Eye (tissue), 1 donor: ENCODE measurements at regions not wholly inside any gene's neighbourhood (a gene's known extent, or its start where the extent isn't known, plus 50 kb on each side); places are given as distances from the start of the nearest gene placed in this dataset.
"Not testable (repeated sequence)": the region's sequence is repeated elsewhere in the genome, so short reads cannot be mapped to it uniquely, and the experiment has no call there.

Experiments used
- DNase-seq: peaks from one replicate; pipeline ENCODE4 v3.0.0-alpha.2; 2015

DNA sequence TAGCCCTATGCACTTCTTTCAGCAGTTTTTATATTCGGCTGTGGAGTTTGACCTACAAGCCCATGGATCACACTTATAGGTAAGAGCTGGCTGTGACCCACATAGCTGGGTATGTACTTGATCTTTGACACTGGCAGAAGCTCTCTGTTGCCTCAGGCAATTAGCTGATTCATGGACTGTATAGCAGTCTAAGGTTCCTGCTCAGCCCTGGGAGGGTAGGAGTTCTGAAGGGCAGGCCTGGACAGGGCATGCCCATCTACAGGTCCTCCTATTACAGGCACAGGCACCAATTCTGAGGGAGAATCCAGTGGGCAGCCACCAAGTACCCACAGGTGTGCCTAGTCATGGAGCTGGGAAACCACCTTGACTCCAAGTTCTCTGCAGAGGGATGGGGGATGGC is 301.8 kb upstream of the GALNT5 start:
- no peak for DNase-seq

- DNase-seq, result no peak
These were observed 301.3 kb upstream of the GALNT5 start for GRCh38 chr2:156956161-156956560.

- no peak for DNase-seq
These were observed 299.1 kb upstream of the GALNT5 start for GRCh38 chr2:156958374-156958773.

GRCh38 chr2:156959481-156959880 is 298.0 kb upstream of the GALNT5 start:
- DNase-seq, result no peak

DNA sequence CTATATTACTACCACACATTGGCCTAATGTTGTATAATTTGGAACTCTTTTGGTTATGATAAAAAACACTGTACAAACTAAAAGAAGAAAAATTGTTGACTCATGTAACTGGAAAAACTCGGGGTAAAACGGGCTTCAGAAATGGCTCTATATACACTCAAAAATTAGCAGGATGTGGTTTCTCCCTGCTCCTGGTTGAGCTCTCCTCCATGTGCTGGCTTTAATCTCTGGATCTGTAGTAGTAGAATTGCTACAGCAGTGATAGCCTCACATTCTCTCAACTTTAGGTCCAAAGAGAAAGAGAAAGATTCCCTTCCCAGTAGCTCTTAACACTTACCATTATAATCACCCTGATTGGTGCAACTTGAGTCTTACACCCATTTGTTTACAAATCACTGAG is 274.9 kb upstream of the GALNT5 start:
- DNase-seq, result no peak

- DNase-seq, result no peak
These were observed 271.0 kb upstream of the GALNT5 start for GRCh38 chr2:156986339-156986988.

DNA sequence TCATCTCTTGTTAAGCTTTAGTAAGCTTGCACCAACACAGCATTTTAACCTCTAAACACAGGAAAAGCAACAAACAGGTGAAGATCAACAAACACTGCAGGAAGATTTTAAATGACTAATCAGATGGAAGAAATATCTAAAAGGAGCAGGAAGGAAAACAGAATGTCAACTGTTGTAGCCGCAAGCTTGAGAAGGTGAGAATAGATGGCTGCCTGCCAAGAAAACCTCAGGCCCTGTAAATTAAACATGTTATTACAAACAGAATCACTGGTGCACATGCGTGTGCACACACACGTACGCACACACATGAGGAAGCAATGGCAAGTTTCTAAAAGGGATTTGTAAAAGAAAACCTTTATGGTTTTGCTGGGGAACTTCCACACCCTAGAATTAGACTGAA is 257.8 kb upstream of the GALNT5 start:
- DNase-seq, result peak; percentile 9

DNA sequence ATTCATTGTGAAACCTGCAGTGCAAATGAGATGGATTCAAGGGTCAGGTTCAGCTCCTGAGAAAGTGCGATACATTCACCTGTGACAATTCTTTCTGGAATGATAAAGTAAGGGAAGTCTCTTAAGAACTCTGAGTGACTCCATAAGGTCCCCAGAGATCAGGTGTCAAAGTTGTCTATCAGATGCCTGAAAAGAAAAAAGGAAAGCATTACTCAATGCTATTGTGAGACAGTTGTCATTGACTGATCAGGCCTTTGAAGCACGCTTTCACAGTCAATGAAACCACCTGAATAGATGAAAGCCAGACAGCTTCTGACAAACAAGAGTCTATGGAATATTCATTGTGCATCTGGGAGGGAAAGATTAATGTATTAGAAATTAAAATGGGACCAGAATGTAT is 252.7 kb upstream of the GALNT5 start:
- DNase-seq, result no peak

DNA sequence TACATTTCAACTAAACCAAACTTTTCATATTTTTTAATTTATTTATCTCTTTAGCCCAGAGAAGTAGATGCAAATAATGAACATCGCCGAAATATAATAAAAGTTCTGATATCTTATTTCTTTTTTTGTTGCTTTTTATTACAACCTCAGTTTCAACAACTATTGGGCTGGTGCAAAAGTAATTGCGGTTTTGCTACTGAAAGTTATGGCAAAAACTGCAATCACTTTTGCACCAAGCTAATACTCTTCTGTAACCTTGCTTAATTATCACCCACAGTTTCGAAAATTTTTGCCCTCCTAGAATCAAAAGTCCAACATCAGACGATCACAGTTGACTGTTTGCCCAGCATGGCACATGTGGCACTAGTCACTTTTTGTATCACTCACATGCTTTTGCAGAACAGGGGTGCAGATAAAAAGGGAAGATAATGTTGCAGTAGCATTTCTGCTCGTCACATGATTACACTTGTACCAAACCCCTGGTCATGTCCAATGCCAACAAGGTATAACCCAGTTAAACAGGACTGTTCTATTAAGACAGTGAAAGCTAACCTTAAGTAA is 242.4 kb upstream of the GALNT5 start:
- no peak for DNase-seq

DNA sequence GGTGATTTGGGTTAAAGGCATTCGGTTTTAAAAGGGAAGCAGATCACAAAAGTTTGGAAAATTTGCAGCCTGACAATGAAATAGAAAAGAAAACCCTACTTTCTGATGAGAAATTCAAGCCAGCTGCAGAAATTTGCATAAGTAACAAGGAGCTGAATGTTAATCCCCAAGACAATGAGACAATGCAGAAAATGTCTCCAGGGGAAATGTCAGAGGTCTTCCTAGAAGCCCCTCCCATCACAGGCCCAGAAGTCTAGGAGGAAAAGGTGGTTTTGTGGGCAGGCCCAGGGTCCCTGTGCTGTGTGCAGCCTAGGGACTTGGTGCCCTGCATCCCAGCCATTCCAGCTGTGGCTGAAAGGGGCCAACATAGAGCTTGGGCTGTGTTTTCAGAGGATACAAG is 234.2 kb upstream of the GALNT5 start:
- not testable (repeated sequence) for DNase-seq

DNA sequence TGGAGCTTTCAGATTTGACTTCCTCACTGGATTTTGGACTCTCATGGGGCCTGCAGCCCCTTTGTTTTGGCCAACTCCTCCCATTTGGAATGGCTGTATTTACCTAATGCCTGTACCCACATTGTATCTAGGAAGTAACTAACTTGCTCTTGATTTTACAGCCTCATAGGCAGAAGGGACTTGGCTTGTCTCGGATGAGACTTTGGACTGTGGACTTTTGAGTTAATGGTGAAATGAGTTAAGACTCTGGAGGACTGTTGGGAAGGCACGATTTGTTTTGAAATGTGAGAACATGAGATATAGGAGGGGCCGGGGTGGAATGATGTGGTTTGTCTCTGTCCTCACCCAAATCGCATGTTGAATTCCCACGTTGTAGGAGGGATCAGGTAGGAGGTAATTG is 233.4 kb upstream of the GALNT5 start:
- DNase-seq, result no peak

DNA sequence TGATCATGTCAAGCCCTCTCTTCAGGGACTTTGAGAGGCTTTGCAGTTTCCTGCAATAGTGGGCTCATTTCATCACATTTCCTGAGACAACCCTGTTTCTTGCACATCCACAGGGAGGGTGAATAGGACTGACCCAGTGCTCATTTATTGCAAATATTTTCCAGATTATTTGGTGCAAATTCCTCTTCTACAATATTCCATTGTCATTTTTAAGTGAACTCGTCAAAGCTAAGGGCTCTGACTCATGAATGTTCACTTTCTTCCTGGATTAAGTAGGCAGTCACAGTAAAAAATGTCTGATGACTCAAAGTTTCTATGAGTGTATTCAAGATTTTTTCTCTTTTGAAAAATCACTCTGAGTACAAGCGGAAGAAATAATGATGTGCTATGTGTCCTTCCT is 225.5 kb upstream of the GALNT5 start:
- peak; percentile 4 for DNase-seq

DNA sequence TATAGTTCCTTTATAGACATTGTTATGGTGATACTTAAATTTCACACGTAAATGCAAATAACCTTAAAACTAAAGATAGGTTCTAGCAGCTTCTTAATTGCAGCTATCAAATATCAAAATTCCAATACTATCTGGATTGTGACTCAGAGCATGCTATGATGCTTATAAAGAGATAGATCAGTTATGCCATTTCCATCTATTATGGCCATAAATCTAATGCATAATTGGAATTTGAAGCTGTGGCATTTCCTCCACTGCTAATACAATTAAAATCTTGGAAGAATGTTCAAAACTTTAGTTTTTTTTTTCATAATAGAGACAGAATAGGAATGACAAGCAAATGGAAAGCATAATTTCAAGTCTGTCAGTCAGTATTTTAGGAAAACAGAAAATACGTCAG is 220.8 kb upstream of the GALNT5 start:
- DNase-seq, result no peak

DNA sequence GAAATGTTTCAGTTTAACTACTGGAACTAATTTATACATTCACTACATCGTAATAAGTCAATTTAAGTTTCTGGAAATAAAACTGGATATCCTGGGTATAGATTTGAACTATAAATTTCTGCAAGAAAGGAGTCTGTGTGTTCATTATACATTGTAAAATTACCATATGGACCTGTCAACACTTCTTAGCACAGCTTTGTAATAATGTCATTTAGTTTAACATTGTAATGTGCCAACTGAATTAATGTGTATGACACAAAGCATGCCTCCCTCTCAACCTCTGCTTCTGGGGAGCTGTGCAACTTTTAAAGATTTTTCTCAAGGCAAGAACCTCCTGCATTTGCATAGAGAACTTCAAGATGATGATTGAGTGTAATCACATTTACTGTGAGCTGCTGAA is 213.7 kb upstream of the GALNT5 start:
- no peak for DNase-seq

DNA sequence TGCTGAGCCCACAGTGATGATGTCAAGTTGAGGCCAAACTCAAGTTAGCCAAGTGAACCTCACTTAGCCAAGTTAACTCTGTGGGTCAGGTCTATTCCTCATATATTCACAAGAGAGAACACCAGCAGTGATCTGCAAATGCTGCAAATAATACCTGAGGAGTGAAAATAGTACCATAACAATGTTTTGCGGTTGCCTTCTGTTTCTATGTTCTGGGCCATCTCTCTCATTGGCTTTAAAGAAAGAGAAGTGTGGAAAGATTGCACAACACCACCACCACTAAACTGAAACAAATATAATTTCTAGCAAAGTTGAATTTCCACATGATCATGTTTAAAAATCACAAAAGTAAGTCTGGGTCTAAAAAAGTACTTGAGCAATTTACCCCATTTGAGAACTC is 211.1 kb upstream of the GALNT5 start:
- DNase-seq, result no peak

DNA sequence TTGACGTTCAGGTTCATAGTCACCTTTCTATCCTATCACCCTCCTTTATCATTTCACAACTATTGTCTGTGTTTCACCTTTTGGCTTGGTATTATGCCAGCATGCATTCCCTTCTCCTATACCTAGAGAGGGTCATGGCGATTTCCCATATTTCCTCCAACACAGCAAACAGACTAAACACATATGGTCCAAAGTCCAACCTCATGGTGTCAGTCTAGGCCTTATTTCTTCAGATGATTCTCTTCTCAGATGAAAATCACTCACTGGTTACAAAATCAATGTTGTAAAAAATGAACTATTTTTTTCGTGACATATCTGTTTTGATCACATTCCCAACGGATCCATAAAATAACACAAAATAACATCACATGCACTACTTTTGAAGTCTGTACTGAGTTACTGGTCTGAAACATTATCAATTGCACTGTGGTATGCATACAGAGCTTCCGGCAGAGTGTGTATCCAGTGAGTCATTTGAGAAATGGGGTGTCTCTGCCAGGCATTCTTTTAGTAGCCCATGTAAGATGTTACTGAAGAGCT is 204.8 kb upstream of the GALNT5 start:
- no peak for DNase-seq

- DNase-seq, result no peak
These were observed 203.6 kb upstream of the GALNT5 start for GRCh38 chr2:157053876-157054275.

DNA sequence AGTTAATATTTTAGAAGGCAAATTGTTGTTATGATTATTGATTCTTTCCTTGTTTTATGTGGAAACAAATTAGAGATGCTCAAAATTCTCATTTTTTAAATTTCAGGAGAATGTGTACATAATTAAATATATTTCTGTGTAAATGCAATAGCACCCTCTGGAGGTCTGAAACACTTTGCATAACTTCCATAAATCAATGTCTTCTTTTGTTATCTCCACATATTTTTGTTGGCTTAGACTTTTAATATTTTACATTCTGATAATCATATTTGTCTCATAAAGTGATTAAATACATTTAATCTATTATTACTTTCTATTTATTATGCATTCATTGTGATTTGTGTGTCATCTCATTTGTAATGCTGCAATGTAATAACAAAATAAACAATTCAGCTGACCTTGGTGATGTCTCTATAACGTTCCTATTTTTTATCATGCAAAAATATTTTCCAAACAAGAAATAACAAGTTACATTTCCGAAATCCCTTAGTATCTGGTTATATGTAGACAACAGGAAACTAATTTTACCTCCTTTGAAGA is 201.8 kb upstream of the GALNT5 start:
- peak; percentile 52 for DNase-seq

DNA sequence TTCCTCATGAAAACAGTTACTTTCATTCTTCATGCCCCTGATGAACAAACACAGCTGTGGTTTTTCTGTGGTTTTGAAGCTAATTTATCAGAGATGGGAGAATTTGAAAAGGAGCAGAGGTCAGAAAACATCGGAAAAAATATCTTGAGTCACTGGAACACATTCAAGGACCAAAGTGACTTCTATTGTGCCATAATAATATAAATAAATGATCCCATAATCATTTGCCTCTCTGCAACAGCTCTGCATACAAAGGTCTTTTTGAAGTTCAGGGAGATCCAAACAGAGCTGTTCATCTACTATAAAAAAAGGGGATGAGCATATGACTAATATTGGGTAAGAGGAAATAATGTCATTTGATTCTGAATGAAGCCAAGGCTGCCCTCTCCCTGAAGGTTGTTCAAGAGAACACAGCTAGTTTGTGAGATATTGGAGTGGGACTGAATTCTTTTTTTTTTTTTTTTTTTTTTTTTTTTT is 201.3 kb upstream of the GALNT5 start:
- no peak for DNase-seq

DNA sequence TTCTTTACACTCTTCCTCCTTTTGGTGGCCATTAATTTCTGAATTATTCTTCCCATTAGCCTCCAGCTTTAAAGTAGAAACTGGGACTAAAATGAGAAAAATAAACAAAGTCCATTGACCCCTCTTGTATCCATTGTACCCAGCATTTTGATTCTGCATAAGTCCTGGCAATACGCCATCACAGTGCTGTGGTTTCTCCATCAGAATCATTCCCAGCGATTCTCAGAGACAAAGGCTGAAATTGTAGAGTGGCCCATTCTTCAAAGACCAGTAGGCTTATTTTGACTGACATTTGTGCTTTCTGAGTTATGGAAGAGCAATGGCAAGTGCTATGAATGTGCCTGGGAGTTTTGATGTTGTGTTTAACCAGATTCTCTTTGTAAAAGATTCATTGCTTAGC is 199.3 kb upstream of the GALNT5 start:
- no peak for DNase-seq

DNA sequence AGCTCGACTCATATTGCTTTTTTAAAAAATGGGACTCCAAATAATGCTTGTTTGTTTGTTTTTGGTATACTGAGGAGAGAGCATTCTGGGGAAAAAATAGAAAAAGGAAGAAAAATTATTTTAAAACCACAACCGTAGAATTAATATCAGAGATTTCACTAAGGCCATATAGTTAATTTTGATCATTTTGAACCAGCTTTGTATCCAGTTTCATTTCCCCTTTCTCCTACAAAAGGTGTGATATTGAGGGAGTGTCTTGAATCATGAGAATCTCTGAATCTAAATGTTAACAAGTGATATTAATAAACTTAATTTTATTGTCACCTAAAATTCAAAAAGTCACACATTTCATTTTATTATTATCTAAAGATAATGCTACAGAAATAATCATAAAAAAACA is 198.5 kb upstream of the GALNT5 start:
- DNase-seq, result no peak

DNA sequence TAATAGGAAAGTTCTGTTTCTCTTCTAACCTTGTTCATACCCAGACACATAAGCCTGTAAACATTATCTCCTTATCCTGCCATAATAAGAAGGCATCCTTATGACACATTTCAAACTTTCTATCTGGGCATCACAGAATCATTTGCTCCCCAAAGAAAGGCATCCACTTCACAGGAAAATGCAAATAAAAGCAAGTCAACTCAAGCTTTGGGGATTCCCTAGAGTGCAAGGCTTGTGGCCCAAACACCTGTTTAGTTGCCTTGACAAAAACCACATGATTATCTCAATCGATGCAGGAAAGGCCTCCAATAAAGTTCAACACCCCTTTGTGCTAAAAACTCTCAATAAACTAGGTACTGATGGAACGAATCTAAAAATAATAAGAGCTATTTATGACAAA is 195.7 kb upstream of the GALNT5 start:
- DNase-seq, result no peak

GRCh38 chr2:157067562-157067961 is 189.9 kb upstream of the GALNT5 start:
- DNase-seq, result no peak

- DNase-seq, result no peak
These were observed 189.3 kb upstream of the GALNT5 start for GRCh38 chr2:157068237-157068636.

DNA sequence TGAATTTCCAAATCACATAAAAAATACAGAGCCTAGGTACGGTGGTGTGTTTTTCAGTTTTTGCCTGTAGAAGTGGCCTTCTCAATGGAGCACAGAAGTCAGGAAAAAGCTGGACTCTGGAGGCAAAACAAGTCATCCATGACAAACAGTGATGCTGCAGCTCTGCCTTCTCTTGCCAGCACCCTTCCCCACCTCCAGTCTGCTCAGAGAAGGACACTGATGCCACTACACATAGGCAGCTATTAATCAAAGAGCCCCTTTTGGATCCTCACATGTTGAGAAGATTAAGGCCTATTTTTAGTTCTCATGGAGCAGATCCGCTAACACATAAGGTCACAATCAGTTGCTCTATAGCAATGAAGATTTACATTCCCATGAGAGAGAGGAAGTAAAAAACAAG is 181.6 kb upstream of the GALNT5 start:
- DNase-seq, result no peak
